Panc1 (cell line): ENCODE measurements at regions not wholly inside any gene's neighbourhood (a gene's known extent, or its start where the extent isn't known, plus 50 kb on each side); places are given as distances from the start of the nearest gene placed in this dataset.

Experiments used
- ATAC-seq: fragments of 200-7000 bp; cut with Tn5 transposase; 2 replicates; pipeline ENCODE4 v1.9.1; 2020; ENCODE audit warnings: mild to moderate bottlenecking, moderate library complexity
- BruUV-seq: library from RNA; stranded (reverse); fragments of 400-500 nt; replicated peaks from 2 replicates; lab custom pipeline; 2021; lab: Mats Ljungman, UMichigan
- CTCF ChIA-PET: fragments of 300-600 bp; sonication (Branson Sonifier 250); formaldehyde crosslinking; loops from one replicate; lab custom pipeline; 2022; ENCODE audit warnings: antibody characterized with exemption; lab: Charles Lee
- POLR2A ChIA-PET: fragments of 300-600 bp; sonication (Branson Sonifier 250); formaldehyde crosslinking; loops from one replicate; lab custom pipeline; 2022; ENCODE audit warnings: antibody characterized with exemption; lab: Charles Lee
- DNase-seq: peaks from one replicate; pipeline ENCODE4 v3.0.0-alpha.2; 2010; ENCODE audit warnings: low read depth, low spot score
- H3K27ac ChIP-seq: 2 replicates; pipeline ENCODE4 v1.5.1; 2011; ENCODE audit warnings: mild to moderate bottlenecking, low read length, inconsistent platforms
- H3K27me3 ChIP-seq: fragments of 200-500 bp; sonication (Bioruptor generic); 2 replicates; pipeline ENCODE4 v1.6.0; 2014; ENCODE audit warnings: low read length, inconsistent platforms; ENCODE audit not compliant: control insufficient read depth, insufficient read depth
- H3K36me3 ChIP-seq: fragments of 200-500 bp; sonication (Bioruptor generic); 2 replicates; pipeline ENCODE4 v1.5.1; 2014; ENCODE audit warnings: inconsistent platforms, mild to moderate bottlenecking, low read length, moderate library complexity; ENCODE audit not compliant: control insufficient read depth, insufficient read depth
- H3K4me1 ChIP-seq: 2 replicates; pipeline ENCODE4 v1.5.1; 2011; ENCODE audit warnings: inconsistent platforms, mild to moderate bottlenecking, low read length, moderate library complexity; ENCODE audit not compliant: control insufficient read depth, insufficient read depth
- H3K4me3 ChIP-seq, 2 experiments: 2 replicates each; pipeline ENCODE4 v1.5.1; 2011 to 2012; ENCODE audit warnings: low read depth in 2 of 2, low read length in 2 of 2, mild to moderate bottlenecking in 2 of 2, inconsistent platforms in 1 of 2, moderate library complexity in 1 of 2
- H3K9me3 ChIP-seq: fragments of 200-500 bp; sonication (Bioruptor generic); 2 replicates; pipeline ENCODE4 v1.5.1; 2014; ENCODE audit warnings: low read depth, mild to moderate bottlenecking, inconsistent platforms, low read length, moderate library complexity; ENCODE audit not compliant: control insufficient read depth, insufficient read depth
- POLR2AphosphoS5 ChIP-seq: IDR thresholded peaks from 2 replicates; pipeline ENCODE4 v1.6.1; 2012; ENCODE audit warnings: mild to moderate bottlenecking, low read depth, low read length, moderate library complexity
- SIN3A ChIP-seq: IDR thresholded peaks from 2 replicates; pipeline ENCODE4 v1.6.1; 2012; ENCODE audit warnings: low read depth, mild to moderate bottlenecking, low read length, moderate library complexity, borderline replicate concordance; ENCODE audit not compliant: insufficient read depth
- TCF7L2 ChIP-seq: IDR thresholded peaks from 2 replicates; pipeline ENCODE4 v1.6.1; 2011; ENCODE audit warnings: mild to moderate bottlenecking, low read depth, low read length, inconsistent platforms
- in situ Hi-C: cut with HindIII; loops from 2 replicates; pipeline ENCODE4 v1.10.0; 2016; ENCODE audit warnings: low sequenced_read_pairs, low pct_unique_long_range_greater_than_20kb
- intact Hi-C: fragments of 100-400 bp; cut with micrococcal nuclease; formaldehyde crosslinking; loops from one replicate; pipeline ENCODE4 v1.10.0; 2022; ENCODE audit not compliant: unreplicated experiment
- TF ChIP-seq, protein P1 (sequence below): fragments of 450-650 bp; IDR thresholded peaks from 2 replicates; pipeline ENCODE4 v1.5.1; 2017; ENCODE audit warnings: mild to moderate bottlenecking
- TF ChIP-seq, protein P2 (sequence below), 2 experiments: IDR thresholded peaks; 2 replicates each; pipeline ENCODE4 v1.6.1; 2011 to 2012; ENCODE audit warnings: low read depth in 2 of 2, control low read depth in 1 of 2, low read length in 1 of 2, mild to moderate bottlenecking in 1 of 2, moderate library complexity in 1 of 2; ENCODE audit not compliant: insufficient read depth in 1 of 2

- no peak overlapping the region for H3K4me3 ChIP-seq
- in situ Hi-C loops (no loop called here), intact Hi-C loops (no loop called here)
- POLR2A ChIA-PET = no interaction called here
- H3K4me1 ChIP-seq = no peaks in the 10 kb centered on the region
- peaks cover 2% of the 10 kb centered on the region; the same call in 1 of the 2 replicates for H3K27me3 ChIP-seq
- H3K36me3 ChIP-seq = no peaks in the 10 kb centered on the region
- CTCF ChIA-PET = no interaction called here
- H3K9me3 ChIP-seq = no peaks in the 10 kb centered on the region
- no peak for DNase-seq
- no TSS peak for BruUV-seq
- no peak for ATAC-seq
- TF ChIP-seq, protein P1, sequence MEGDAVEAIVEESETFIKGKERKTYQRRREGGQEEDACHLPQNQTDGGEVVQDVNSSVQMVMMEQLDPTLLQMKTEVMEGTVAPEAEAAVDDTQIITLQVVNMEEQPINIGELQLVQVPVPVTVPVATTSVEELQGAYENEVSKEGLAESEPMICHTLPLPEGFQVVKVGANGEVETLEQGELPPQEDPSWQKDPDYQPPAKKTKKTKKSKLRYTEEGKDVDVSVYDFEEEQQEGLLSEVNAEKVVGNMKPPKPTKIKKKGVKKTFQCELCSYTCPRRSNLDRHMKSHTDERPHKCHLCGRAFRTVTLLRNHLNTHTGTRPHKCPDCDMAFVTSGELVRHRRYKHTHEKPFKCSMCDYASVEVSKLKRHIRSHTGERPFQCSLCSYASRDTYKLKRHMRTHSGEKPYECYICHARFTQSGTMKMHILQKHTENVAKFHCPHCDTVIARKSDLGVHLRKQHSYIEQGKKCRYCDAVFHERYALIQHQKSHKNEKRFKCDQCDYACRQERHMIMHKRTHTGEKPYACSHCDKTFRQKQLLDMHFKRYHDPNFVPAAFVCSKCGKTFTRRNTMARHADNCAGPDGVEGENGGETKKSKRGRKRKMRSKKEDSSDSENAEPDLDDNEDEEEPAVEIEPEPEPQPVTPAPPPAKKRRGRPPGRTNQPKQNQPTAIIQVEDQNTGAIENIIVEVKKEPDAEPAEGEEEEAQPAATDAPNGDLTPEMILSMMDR = no peak
- TF ChIP-seq SIN3A = no peak
- TF ChIP-seq, protein P2, sequence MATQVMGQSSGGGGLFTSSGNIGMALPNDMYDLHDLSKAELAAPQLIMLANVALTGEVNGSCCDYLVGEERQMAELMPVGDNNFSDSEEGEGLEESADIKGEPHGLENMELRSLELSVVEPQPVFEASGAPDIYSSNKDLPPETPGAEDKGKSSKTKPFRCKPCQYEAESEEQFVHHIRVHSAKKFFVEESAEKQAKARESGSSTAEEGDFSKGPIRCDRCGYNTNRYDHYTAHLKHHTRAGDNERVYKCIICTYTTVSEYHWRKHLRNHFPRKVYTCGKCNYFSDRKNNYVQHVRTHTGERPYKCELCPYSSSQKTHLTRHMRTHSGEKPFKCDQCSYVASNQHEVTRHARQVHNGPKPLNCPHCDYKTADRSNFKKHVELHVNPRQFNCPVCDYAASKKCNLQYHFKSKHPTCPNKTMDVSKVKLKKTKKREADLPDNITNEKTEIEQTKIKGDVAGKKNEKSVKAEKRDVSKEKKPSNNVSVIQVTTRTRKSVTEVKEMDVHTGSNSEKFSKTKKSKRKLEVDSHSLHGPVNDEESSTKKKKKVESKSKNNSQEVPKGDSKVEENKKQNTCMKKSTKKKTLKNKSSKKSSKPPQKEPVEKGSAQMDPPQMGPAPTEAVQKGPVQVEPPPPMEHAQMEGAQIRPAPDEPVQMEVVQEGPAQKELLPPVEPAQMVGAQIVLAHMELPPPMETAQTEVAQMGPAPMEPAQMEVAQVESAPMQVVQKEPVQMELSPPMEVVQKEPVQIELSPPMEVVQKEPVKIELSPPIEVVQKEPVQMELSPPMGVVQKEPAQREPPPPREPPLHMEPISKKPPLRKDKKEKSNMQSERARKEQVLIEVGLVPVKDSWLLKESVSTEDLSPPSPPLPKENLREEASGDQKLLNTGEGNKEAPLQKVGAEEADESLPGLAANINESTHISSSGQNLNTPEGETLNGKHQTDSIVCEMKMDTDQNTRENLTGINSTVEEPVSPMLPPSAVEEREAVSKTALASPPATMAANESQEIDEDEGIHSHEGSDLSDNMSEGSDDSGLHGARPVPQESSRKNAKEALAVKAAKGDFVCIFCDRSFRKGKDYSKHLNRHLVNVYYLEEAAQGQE (IDR thresholded peaks at IDR 0.05; ENCODE audit: insufficient read depth in 1 of 2, low read depth in 2 of 2, low read length in 1 of 2) = no peak
- no peak for TF ChIP-seq TCF7L2
- TF ChIP-seq POLR2AphosphoS5 = no peak
- H3K27ac ChIP-seq = no peak overlapping the region
Observed at GRCh38 chr6:137351890-137352289, 132.7 kb upstream of the IFNGR1 start.

DNA sequence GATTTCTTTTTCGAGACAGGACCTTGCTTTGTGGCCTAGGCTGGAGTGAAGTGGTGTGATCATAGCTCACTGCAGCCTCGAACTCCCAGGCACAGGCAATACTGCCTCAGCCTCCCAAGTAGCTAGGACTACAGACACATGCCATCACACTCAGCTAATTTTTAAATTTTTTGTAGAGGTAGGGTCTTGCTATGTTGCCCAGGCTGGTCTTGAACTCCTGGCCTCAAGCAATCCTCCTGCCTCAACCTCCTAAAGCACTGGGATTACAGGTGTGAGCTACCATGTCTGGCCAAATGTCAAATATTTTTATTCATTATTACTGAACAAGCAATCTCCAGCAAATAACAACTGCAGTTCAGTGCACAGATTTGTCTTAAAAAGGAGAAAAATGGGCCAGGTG is 131.7 kb upstream of the IFNGR1 start:
- ATAC-seq (no peak), DNase-seq (no peak)
- ChIA-PET POLR2A (no interaction called here), CTCF (no interaction called here)
- Histone ChIP-seq H3K27me3 (peaks cover 5% of the 10 kb centered on the region; the same call in 1 of the 2 replicates), H3K9me3 (no peaks in the 10 kb centered on the region), H3K27ac (no peak overlapping the region), H3K36me3 (no peaks in the 10 kb centered on the region), H3K4me1 (no peaks in the 10 kb centered on the region), H3K4me3 (no peak overlapping the region)
- TF ChIP-seq, protein P2 (IDR thresholded peaks at IDR 0.05; ENCODE audit: insufficient read depth in 1 of 2, low read depth in 2 of 2, low read length in 1 of 2) = no peak
- TF ChIP-seq, protein P1 = no peak
- TF ChIP-seq POLR2AphosphoS5 (no peak), TCF7L2 (no peak), SIN3A (no peak)
- no TSS peak for BruUV-seq
- in situ Hi-C loops = no loop called here
- intact Hi-C loops = no loop called here
